ENCODE measurements at regions not wholly inside any gene's neighbourhood (a gene's known extent, or its start where the extent isn't known, plus 50 kb on each side); places are given as distances from the start of the nearest gene placed in this dataset.

DNA sequence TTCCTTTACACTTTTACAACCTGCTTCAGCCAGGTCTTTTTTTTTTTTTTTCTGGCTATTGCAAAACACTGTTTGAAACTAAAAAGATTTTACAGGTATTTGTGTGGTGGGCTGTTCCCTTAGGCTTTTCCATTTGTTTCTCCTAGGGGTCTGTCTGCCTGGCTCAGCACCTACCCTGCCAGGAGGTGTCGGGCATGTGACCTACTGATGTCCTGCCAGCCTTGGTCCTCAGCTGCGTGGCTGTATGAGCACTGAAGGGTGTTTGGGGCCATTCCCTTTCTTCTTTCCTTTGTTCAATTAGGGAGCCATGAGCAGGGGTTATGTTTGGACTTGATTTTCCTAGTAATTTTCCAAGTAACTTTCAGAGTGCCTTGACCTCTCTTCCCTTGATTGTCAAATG, 269.2 kb upstream of the SALL1 start:
- TF ChIP-seq, protein P1, sequence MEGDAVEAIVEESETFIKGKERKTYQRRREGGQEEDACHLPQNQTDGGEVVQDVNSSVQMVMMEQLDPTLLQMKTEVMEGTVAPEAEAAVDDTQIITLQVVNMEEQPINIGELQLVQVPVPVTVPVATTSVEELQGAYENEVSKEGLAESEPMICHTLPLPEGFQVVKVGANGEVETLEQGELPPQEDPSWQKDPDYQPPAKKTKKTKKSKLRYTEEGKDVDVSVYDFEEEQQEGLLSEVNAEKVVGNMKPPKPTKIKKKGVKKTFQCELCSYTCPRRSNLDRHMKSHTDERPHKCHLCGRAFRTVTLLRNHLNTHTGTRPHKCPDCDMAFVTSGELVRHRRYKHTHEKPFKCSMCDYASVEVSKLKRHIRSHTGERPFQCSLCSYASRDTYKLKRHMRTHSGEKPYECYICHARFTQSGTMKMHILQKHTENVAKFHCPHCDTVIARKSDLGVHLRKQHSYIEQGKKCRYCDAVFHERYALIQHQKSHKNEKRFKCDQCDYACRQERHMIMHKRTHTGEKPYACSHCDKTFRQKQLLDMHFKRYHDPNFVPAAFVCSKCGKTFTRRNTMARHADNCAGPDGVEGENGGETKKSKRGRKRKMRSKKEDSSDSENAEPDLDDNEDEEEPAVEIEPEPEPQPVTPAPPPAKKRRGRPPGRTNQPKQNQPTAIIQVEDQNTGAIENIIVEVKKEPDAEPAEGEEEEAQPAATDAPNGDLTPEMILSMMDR (IDR thresholded peaks at IDR 0.05), result no peak
- no peak overlapping the region for H3K27ac Mint-ChIP-seq

GRCh38 chr16:51419768-51420167, 268.7 kb upstream of the SALL1 start:
- H3K27ac Mint-ChIP-seq, result peak overlapping the region; percentile 36
- no peak for DNase-seq
- peaks cover 45% of the 10 kb centered on the region for H3K4me1 Mint-ChIP-seq
- H3K36me3 Mint-ChIP-seq (ENCODE audit: low read depth), result peaks cover 8% of the 10 kb centered on the region
- peaks cover 5% of the 10 kb centered on the region for H3K27me3 Mint-ChIP-seq (ENCODE audit: low read depth, poor library complexity)
- no peak overlapping the region for H3K4me3 Mint-ChIP-seq
- peaks cover 13% of the 10 kb centered on the region for H3K9me3 Mint-ChIP-seq
- TF ChIP-seq, protein P1 (IDR thresholded peaks at IDR 0.05), result no peak

More for the DNA sequence above, 269.2 kb upstream of the SALL1 start:
- H3K9me3 Mint-ChIP-seq, result peaks cover 13% of the 10 kb centered on the region
- peaks cover 8% of the 10 kb centered on the region for H3K36me3 Mint-ChIP-seq (ENCODE audit: low read depth)
- peaks cover 2% of the 10 kb centered on the region for H3K27me3 Mint-ChIP-seq (ENCODE audit: low read depth, poor library complexity)
- H3K4me3 Mint-ChIP-seq, result no peak overlapping the region
- no peak for DNase-seq
- peaks cover 45% of the 10 kb centered on the region for H3K4me1 Mint-ChIP-seq

DNA sequence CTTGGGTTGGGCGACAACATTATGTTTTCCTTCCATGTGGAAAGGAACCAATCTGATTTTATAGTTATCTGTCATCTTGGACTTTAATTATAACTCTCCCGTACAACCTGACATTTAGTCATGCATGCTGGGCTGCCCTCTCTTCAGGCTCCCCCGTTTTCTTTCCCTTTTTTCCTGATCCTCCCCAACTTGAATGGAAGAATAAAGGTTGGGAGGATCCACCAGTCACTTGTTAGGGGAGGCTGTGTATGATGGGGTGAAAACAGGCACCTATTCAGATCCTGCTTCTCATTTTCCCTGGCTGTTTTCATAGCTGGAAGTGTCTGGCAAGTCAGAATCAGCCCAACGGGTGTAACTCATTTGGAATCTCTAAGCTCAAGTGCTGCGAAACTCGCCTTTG, 267.2 kb upstream of the SALL1 start:
- no peak for DNase-seq
- no peak overlapping the region for H3K4me3 Mint-ChIP-seq
- TF ChIP-seq, protein P1 (IDR thresholded peaks at IDR 0.05), result no peak
- peaks cover 57% of the 10 kb centered on the region for H3K4me1 Mint-ChIP-seq
- peaks cover 8% of the 10 kb centered on the region for H3K36me3 Mint-ChIP-seq (ENCODE audit: low read depth)
- H3K27me3 Mint-ChIP-seq (ENCODE audit: low read depth, poor library complexity), result peaks cover 5% of the 10 kb centered on the region
- peaks cover 9% of the 10 kb centered on the region for H3K9me3 Mint-ChIP-seq
- H3K27ac Mint-ChIP-seq, result no peak overlapping the region

DNA sequence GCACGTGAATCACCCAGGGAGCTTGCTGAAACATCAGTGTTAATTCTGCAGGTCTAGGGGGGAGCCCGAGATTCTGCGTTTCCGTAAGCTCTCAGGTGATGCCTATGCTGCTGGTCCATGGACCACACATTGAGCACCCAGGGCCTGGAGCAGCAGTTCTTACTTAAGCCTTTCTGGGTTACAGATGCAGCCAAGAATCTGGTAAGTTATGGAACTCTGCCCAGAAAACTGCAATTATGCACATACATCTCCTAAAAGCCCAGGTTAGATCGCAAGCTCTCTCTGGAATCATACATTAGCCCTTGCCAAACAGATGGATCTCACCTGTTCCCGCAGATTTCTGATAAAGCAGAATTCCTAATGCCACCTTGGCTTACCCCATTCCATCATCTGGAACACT, 265.9 kb upstream of the SALL1 start:
- DNase-seq, result no peak
- TF ChIP-seq, protein P1 (IDR thresholded peaks at IDR 0.05), result no peak
- H3K4me1 Mint-ChIP-seq, result peaks cover 51% of the 10 kb centered on the region
- no peaks in the 10 kb centered on the region for H3K9me3 Mint-ChIP-seq
- H3K4me3 Mint-ChIP-seq, result no peak overlapping the region
- H3K36me3 Mint-ChIP-seq (ENCODE audit: low read depth), result no peaks in the 10 kb centered on the region
- no peak overlapping the region for H3K27ac Mint-ChIP-seq
- H3K27me3 Mint-ChIP-seq (ENCODE audit: low read depth, poor library complexity), result peaks cover 6% of the 10 kb centered on the region

DNA sequence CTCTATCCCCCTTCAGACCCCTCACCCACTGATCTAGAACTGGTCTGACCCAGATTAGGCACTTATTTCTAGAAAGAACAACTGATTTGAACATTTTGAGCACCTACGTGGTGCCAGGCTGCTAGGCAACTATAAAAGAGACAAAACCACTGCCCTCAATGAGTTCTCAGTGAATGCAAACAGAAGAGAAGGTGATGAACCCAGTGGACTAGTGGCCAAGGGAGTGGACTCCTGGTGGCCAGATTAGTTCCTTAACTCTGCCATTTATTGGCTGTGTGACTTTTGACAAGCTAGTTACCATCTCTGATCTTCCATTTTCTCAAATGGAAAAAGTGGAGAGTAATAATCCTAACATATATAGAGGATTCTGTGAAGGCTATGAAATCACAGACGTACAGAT, 259.1 kb upstream of the SALL1 start:
- peaks cover 45% of the 10 kb centered on the region for H3K4me1 Mint-ChIP-seq
- no peaks in the 10 kb centered on the region for H3K36me3 Mint-ChIP-seq (ENCODE audit: low read depth)
- TF ChIP-seq, protein P1 (IDR thresholded peaks at IDR 0.05), result no peak
- no peak overlapping the region for H3K4me3 Mint-ChIP-seq
- peaks cover 5% of the 10 kb centered on the region for H3K27me3 Mint-ChIP-seq (ENCODE audit: low read depth, poor library complexity)
- no peak overlapping the region for H3K27ac Mint-ChIP-seq
- no peak for DNase-seq
- no peaks in the 10 kb centered on the region for H3K9me3 Mint-ChIP-seq

DNA sequence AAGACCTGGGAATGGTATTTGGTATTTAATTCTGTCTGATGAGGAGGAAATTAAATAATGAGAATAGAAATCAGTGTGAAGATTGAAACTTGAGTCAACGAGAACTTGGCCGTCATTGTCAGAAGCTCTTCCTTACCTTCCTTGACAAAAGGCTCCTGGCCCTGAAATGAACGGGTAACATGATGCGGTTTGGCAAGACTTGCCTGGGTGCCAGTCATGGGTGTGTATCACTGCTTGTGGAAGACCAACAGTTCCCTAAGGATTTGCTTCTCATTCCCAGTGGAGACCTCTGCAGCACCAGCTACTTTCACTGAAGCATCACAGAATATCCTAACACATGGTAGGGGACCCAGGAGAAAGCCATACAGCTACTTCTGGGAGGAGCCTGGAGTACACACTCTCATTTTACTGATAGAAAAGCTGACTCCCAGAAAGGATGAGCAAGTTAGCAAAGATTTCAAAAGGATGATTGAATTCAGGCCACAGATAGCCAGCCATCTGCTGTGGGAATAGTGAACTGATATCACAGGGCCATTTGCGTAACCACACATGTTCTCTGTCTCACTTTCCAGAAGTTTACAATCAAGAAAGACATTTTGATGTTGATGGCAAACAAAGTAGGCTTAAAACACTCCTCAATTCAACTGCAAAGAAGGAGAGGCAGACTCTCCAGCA, 258.1 kb upstream of the SALL1 start:
- H3K4me3 Mint-ChIP-seq, result peak overlapping the region; percentile 41
- H3K4me1 Mint-ChIP-seq, result peaks cover 35% of the 10 kb centered on the region
- peaks cover 4% of the 10 kb centered on the region for H3K36me3 Mint-ChIP-seq (ENCODE audit: low read depth)
- H3K9me3 Mint-ChIP-seq, result peaks cover 4% of the 10 kb centered on the region
- DNase-seq, result no peak
- H3K27me3 Mint-ChIP-seq (ENCODE audit: low read depth, poor library complexity), result peaks cover 3% of the 10 kb centered on the region
- TF ChIP-seq, protein P1 (IDR thresholded peaks at IDR 0.05), result no peak
- H3K27ac Mint-ChIP-seq, result peak overlapping the region; percentile 64
